GM12878 (cell line): ENCODE measurements at regions not wholly inside any gene's neighbourhood (a gene's known extent, or its start where the extent isn't known, plus 50 kb on each side); places are given as distances from the start of the nearest gene placed in this dataset.

Experiments used
- ATAC-seq: fragments of 200-7000 bp; cut with Tn5 transposase; 3 replicates; pipeline ENCODE4 v1.9.1; 2020; ENCODE audit warnings: mild to moderate bottlenecking, moderate library complexity
- BruUV-seq: library from RNA; stranded (reverse); fragments of 400-500 nt; replicated peaks from 2 replicates; lab custom pipeline; 2021; lab: Mats Ljungman, UMichigan
- CTCF ChIA-PET: fragments of 300-600 bp; sonication (Branson Sonifier 250); formaldehyde crosslinking; extraction: SDS; loops from one replicate; lab custom pipeline; 2021; ENCODE audit warnings: inconsistent platforms; lab: Yijun Ruan, JAX
- POLR2A ChIA-PET: fragments of 350-600 bp; formaldehyde crosslinking; extraction: SDS; loops from one replicate; lab custom pipeline; 2021; ENCODE audit warnings: inconsistent platforms; lab: Charles Lee
- RAD21 ChIA-PET: fragments of 300-600 bp; sonication (Branson Sonifier 250); formaldehyde crosslinking; loops from one replicate; lab custom pipeline; 2023; ENCODE audit warnings: antibody characterized with exemption; ENCODE audit not compliant: unreplicated experiment; lab: Charles Lee
- SMC1A ChIA-PET: fragments of 300-600 bp; sonication (Branson Sonifier 250); formaldehyde crosslinking; loops from one replicate; lab custom pipeline; 2023; ENCODE audit not compliant: unreplicated experiment, uncharacterized antibody; lab: Charles Lee
- DNase-seq: peaks from one replicate; pipeline ENCODE4 v3.0.0-alpha.2; 2011; ENCODE audit warnings: low read depth, low spot score
- FAIRE-seq: peaks from 3 replicates; lab custom pipeline; 2011; peaks lifted over from hg19 to GRCh38; lab: Jason Lieb, UNC
- H2AFZ ChIP-seq: 2 replicates; pipeline ENCODE4 v1.6.0; 2011; ENCODE audit warnings: low read depth, low read length, control low read depth; ENCODE audit not compliant: control insufficient read depth
- H3K27ac ChIP-seq: 2 replicates; pipeline ENCODE4 v1.5.1; 2011; ENCODE audit warnings: control low read depth; ENCODE audit not compliant: control insufficient read depth, insufficient read depth
- H3K27me3 ChIP-seq, 2 experiments: replicated peaks in 1 of 2; 2 replicates each; pipeline versions ENCODE4 v1.6.0 to v1.6.1; 2011; ENCODE audit warnings: low read length in 1 of 2; ENCODE audit not compliant: control insufficient read depth in 2 of 2, insufficient read depth in 2 of 2
- H3K36me3 ChIP-seq, 2 experiments: 2 replicates each; pipeline ENCODE4 v1.5.1; 2011; ENCODE audit warnings: low read length in 1 of 2; ENCODE audit not compliant: control insufficient read depth in 2 of 2, insufficient read depth in 2 of 2
- H3K4me1 ChIP-seq: 2 replicates; pipeline ENCODE4 v1.6.1; 2011; ENCODE audit warnings: mild to moderate bottlenecking, low read length, moderate library complexity, mixed read lengths; ENCODE audit not compliant: control insufficient read depth, insufficient read depth
- H3K4me2 ChIP-seq: 2 replicates; pipeline ENCODE4 v1.6.0; 2011; ENCODE audit warnings: control low read depth; ENCODE audit not compliant: control insufficient read depth, insufficient read depth
- H3K4me3 ChIP-seq: fragments of 200-600 bp; sonication (generic); 2 replicates; pipeline ENCODE4 v1.5.1; 2016
- H3K79me2 ChIP-seq: 2 replicates; pipeline ENCODE4 v1.6.0; 2011; ENCODE audit warnings: low read length; ENCODE audit not compliant: control insufficient read depth, insufficient read depth
- H3K9ac ChIP-seq: 2 replicates; pipeline ENCODE4 v1.8.0; 2011; ENCODE audit warnings: low read length, control low read depth, mixed read lengths; ENCODE audit not compliant: control insufficient read depth, insufficient read depth
- H3K9me3 ChIP-seq: replicated peaks from 3 replicates; pipeline ENCODE4 v1.5.1; 2011; ENCODE audit warnings: mild to moderate bottlenecking, low read length; ENCODE audit not compliant: control insufficient read depth, insufficient read depth
- H4K20me1 ChIP-seq: 2 replicates; pipeline ENCODE4 v1.6.0; 2011; ENCODE audit not compliant: control insufficient read depth, insufficient read depth
- BMI1 ChIP-seq: fragments of 450-650 bp; IDR thresholded peaks from 2 replicates; pipeline ENCODE4 v1.6.1; 2016; ENCODE audit warnings: mild to moderate bottlenecking, moderate library complexity, borderline replicate concordance
- ESRRA ChIP-seq: IDR thresholded peaks from 2 replicates; pipeline ENCODE4 v1.6.1; 2012; ENCODE audit warnings: mild to moderate bottlenecking, low read length, improper control_type of control experiment
- EZH2 ChIP-seq: IDR thresholded peaks from 2 replicates; pipeline ENCODE4 v1.6.1; 2012; ENCODE audit warnings: low read depth, mild to moderate bottlenecking, control low read depth, inconsistent platforms, low read length, borderline replicate concordance; ENCODE audit not compliant: control insufficient read depth
- HDAC2 ChIP-seq: fragments of 200-600 bp; sonication (generic); IDR thresholded peaks from 2 replicates; pipeline ENCODE4 v1.6.1; 2017
- IRF4 ChIP-seq: IDR thresholded peaks from 2 replicates; pipeline ENCODE4 v1.6.1; 2011; ENCODE audit warnings: low read depth, low read length
- NR2C2 ChIP-seq: IDR thresholded peaks from 2 replicates; pipeline ENCODE4 v1.6.1; 2011; ENCODE audit warnings: borderline replicate concordance, low read depth; ENCODE audit not compliant: control insufficient read depth, insufficient read length
- NRF1 ChIP-seq: conservative IDR thresholded peaks from 2 replicates; pipeline ENCODE4 v1.6.1; 2011; ENCODE audit warnings: mild to moderate bottlenecking, low read depth, low read length, improper control_type of control experiment
- RBBP5 ChIP-seq: fragments of 200-600 bp; sonication (generic); conservative IDR thresholded peaks from 2 replicates; pipeline ENCODE4 v1.6.1; 2016
- RCOR1 ChIP-seq: conservative IDR thresholded peaks from 2 replicates; pipeline ENCODE4 v1.6.1; 2012; ENCODE audit warnings: low read depth, low read length, improper control_type of control experiment
- SIX5 ChIP-seq: IDR thresholded peaks from 2 replicates; pipeline ENCODE4 v1.6.1; 2011; ENCODE audit warnings: mild to moderate bottlenecking, low read depth, low read length, moderate library complexity; ENCODE audit not compliant: severe bottlenecking
- SMAD5 ChIP-seq: IDR thresholded peaks from 2 replicates; pipeline ENCODE4 v1.6.1; 2016; ENCODE audit warnings: antibody characterized with exemption, low read depth
- TAF1 ChIP-seq: IDR thresholded peaks from 2 replicates; pipeline ENCODE4 v1.6.1; 2011; ENCODE audit warnings: mild to moderate bottlenecking, low read depth, low read length, borderline replicate concordance
- TARDBP ChIP-seq: IDR thresholded peaks from 2 replicates; pipeline ENCODE4 v1.6.1; 2016; ENCODE audit warnings: borderline replicate concordance
- TCF7 ChIP-seq: IDR thresholded peaks from 2 replicates; pipeline ENCODE4 v1.6.1; 2014; ENCODE audit warnings: antibody characterized with exemption, borderline replicate concordance
- ZNF622 ChIP-seq: fragments of 450-650 bp; IDR thresholded peaks from 2 replicates; pipeline ENCODE4 v1.6.1; 2017; ENCODE audit warnings: mild to moderate bottlenecking, inconsistent platforms
- WGBS: methylation state at CpG from one replicate; pipeline ENCODE4 v1.1.6; 2016; ENCODE audit warnings: low lambda C conversion rate; ENCODE audit not compliant: insufficient replicate concordance, insufficient coverage; ENCODE audit errors: missing lambda C conversion rate; 5-methylcytosine and 5-hydroxymethylcytosine counted together
- in situ Hi-C: fragments of 300-500 bp; cut with MboI; formaldehyde crosslinking; loops from 9 replicates; pipeline ENCODE4 v1.14.3; 2018; ENCODE audit warnings: mixed read lengths
- intact Hi-C: fragments of 100-400 bp; cut with micrococcal nuclease; formaldehyde crosslinking; loops from one replicate; pipeline ENCODE4 v1.14.2; 2022; ENCODE audit not compliant: unreplicated experiment
- TF ChIP-seq, protein P1 (sequence below): IDR thresholded peaks from 2 replicates; pipeline ENCODE4 v1.6.1; 2012; ENCODE audit warnings: low read depth, low read length, improper control_type of control experiment
- TF ChIP-seq, protein P2 (sequence below): IDR thresholded peaks from 2 replicates; pipeline ENCODE4 v1.6.1; 2011; ENCODE audit warnings: borderline replicate concordance, low read depth, mild to moderate bottlenecking, moderate library complexity, mixed read lengths, low read length; ENCODE audit not compliant: insufficient read depth; ENCODE audit errors: extremely low read length
- TF ChIP-seq, protein P3 (sequence below): fragments of 450-650 bp; IDR thresholded peaks from 2 replicates; pipeline ENCODE4 v1.6.1; 2017; ENCODE audit warnings: borderline replicate concordance
- TF ChIP-seq, protein P4 (sequence below): fragments of 450-650 bp; IDR thresholded peaks from 2 replicates; pipeline ENCODE4 v1.6.1; 2014; ENCODE audit warnings: mild to moderate bottlenecking
- TF ChIP-seq, protein P5 (sequence below): fragments of 150-350 bp; IDR thresholded peaks from 2 replicates; pipeline ENCODE4 v1.6.1; 2014; ENCODE audit warnings: mild to moderate bottlenecking, low read depth, low read length

DNA sequence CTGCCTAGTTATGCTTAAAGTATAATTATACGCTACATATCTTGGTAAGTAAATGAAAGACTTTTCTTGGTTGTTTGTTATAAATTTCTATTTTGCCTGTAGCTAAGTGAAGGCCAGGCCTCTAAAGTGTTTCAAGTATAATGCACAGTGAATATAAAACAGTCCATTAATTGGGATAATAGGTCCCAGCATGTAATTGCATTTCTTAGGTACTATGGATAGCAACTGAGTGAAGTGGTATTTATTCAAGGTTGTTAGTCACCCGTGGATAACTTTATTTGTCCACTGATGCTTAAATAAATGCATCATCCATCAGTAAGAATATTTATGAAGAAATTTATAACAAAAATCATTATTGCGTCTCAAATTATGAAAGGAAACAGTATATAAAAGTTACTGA, 59.1 kb downstream of the TEX13C start:
- Histone ChIP-seq H3K9me3 (no peaks in the 10 kb centered on the region), H3K79me2 (no peaks in the 10 kb centered on the region), H2AFZ (no peak overlapping the region), H4K20me1 (no peaks in the 10 kb centered on the region), H3K9ac (no peak overlapping the region), H3K36me3 (no peaks in the 10 kb centered on the region), H3K27ac (no peak overlapping the region), H3K4me1 (no peaks in the 10 kb centered on the region), H3K27me3 (no peaks in the 10 kb centered on the region), H3K4me2 (no peak overlapping the region), H3K4me3 (no peak overlapping the region)
- 55% methylated on average over 3 of the region's 3 CpGs for WGBS
- POLR2A ChIA-PET, result no interaction called here
- no peak for TF ChIP-seq HDAC2
- no peak for TF ChIP-seq NRF1
- no peak for TF ChIP-seq ZNF622
- no peak for TF ChIP-seq TAF1
- no peak for TF ChIP-seq RBBP5
- no peak for TF ChIP-seq RCOR1
- TF ChIP-seq IRF4, result no peak
- no peak for TF ChIP-seq TCF7
- TF ChIP-seq, protein P1, sequence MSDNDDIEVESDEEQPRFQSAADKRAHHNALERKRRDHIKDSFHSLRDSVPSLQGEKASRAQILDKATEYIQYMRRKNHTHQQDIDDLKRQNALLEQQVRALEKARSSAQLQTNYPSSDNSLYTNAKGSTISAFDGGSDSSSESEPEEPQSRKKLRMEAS, result no peak
- no peak for TF ChIP-seq EZH2
- TF ChIP-seq, protein P2, sequence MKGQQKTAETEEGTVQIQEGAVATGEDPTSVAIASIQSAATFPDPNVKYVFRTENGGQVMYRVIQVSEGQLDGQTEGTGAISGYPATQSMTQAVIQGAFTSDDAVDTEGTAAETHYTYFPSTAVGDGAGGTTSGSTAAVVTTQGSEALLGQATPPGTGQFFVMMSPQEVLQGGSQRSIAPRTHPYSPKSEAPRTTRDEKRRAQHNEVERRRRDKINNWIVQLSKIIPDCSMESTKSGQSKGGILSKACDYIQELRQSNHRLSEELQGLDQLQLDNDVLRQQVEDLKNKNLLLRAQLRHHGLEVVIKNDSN, result no peak
- no peak for TF ChIP-seq SIX5
- TF ChIP-seq SMAD5, result no peak
- TF ChIP-seq, protein P3, sequence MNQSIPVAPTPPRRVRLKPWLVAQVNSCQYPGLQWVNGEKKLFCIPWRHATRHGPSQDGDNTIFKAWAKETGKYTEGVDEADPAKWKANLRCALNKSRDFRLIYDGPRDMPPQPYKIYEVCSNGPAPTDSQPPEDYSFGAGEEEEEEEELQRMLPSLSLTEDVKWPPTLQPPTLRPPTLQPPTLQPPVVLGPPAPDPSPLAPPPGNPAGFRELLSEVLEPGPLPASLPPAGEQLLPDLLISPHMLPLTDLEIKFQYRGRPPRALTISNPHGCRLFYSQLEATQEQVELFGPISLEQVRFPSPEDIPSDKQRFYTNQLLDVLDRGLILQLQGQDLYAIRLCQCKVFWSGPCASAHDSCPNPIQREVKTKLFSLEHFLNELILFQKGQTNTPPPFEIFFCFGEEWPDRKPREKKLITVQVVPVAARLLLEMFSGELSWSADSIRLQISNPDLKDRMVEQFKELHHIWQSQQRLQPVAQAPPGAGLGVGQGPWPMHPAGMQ, result no peak
- no peak for TF ChIP-seq NR2C2
- TF ChIP-seq, protein P4, sequence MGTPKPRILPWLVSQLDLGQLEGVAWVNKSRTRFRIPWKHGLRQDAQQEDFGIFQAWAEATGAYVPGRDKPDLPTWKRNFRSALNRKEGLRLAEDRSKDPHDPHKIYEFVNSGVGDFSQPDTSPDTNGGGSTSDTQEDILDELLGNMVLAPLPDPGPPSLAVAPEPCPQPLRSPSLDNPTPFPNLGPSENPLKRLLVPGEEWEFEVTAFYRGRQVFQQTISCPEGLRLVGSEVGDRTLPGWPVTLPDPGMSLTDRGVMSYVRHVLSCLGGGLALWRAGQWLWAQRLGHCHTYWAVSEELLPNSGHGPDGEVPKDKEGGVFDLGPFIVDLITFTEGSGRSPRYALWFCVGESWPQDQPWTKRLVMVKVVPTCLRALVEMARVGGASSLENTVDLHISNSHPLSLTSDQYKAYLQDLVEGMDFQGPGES, result no peak
- TF ChIP-seq ESRRA, result no peak
- TF ChIP-seq, protein P5, sequence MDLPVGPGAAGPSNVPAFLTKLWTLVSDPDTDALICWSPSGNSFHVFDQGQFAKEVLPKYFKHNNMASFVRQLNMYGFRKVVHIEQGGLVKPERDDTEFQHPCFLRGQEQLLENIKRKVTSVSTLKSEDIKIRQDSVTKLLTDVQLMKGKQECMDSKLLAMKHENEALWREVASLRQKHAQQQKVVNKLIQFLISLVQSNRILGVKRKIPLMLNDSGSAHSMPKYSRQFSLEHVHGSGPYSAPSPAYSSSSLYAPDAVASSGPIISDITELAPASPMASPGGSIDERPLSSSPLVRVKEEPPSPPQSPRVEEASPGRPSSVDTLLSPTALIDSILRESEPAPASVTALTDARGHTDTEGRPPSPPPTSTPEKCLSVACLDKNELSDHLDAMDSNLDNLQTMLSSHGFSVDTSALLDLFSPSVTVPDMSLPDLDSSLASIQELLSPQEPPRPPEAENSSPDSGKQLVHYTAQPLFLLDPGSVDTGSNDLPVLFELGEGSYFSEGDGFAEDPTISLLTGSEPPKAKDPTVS, result no peak
- TF ChIP-seq BMI1, result no peak
- TF ChIP-seq TARDBP, result no peak
- in situ Hi-C loops, result no loop called here
- no TSS peak for BruUV-seq
- intact Hi-C loops, result no loop called here
- ATAC-seq (no peak), DNase-seq (no peak), FAIRE-seq (no peak)
- SMC1A ChIA-PET, result no interaction called here
- CTCF ChIA-PET, result no interaction called here
- RAD21 ChIA-PET, result no interaction called here
